Chondrocyte (in vitro differentiated cells): ENCODE measurements at regions not wholly inside any gene's neighbourhood (a gene's known extent, or its start where the extent isn't known, plus 50 kb on each side); places are given as distances from the start of the nearest gene placed in this dataset.

Experiments used
- DNase-seq: peaks from one replicate; pipeline ENCODE4 v3.0.0; 2021; ENCODE audit warnings: mixed read lengths, low spot score
- H3K27ac Mint-ChIP-seq: one replicate; pipeline ENCODE4 v1.8.0; 2021; ENCODE audit warnings: mild to moderate bottlenecking, moderate library complexity, mixed read lengths; ENCODE audit not compliant: unreplicated experiment
- H3K27me3 Mint-ChIP-seq: 2 replicates; pipeline ENCODE4 v1.8.0; 2021; ENCODE audit warnings: low read depth, mixed read lengths
- H3K36me3 Mint-ChIP-seq: 2 replicates; pipeline ENCODE4 v1.8.0; 2021; ENCODE audit warnings: low read depth, mixed read lengths
- H3K4me1 Mint-ChIP-seq: 2 replicates; pipeline ENCODE4 v1.8.0; 2021; ENCODE audit warnings: low read depth, mild to moderate bottlenecking, mixed read lengths
- H3K4me3 Mint-ChIP-seq: one replicate; pipeline ENCODE4 v1.8.0; 2021; ENCODE audit warnings: mild to moderate bottlenecking, moderate library complexity, mixed read lengths; ENCODE audit not compliant: unreplicated experiment
- H3K9me3 Mint-ChIP-seq: 2 replicates; pipeline ENCODE4 v1.8.0; 2021; ENCODE audit warnings: low read depth, mixed read lengths
- CTCF ChIP-seq: fragments of 200-600 bp; sonication (generic); IDR thresholded peaks from 2 replicates; pipeline ENCODE4 v1.5.0; 2021; ENCODE audit warnings: antibody characterized with exemption, mild to moderate bottlenecking, moderate library complexity

- Mint-ChIP-seq H3K4me1 (peaks cover 1% of the 10 kb centered on the region), H3K36me3 (no peaks in the 10 kb centered on the region), H3K27me3 (peaks cover 6% of the 10 kb centered on the region), H3K9me3 (peaks cover 2% of the 10 kb centered on the region), H3K4me3 (no peak overlapping the region), H3K27ac (no peak overlapping the region)
- DNase-seq: no peak
- no peak for TF ChIP-seq CTCF
Measured at GRCh38 chr9:27870404-27870803, 297.1 kb upstream of the C9orf72 start.

DNA sequence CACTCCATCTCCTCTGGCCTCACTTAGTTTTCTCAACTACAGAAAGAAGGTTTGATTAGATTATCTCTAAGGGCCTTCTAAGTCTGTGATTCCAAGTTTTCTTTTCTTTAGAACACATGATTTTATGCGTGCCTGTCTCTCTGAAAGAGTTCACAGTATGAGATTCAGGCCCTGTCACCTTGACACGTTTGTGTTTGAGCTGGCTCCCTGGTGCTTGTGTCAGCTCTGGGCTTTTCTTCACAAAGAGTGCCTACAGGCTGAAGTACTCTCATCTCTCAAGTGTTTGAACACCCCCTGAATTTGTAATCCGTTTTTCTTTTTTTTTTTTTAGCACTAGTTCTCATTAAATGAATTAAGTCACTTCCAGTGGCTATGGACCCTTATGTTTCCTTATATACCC, 306.9 kb upstream of the C9orf72 start:
- Mint-ChIP-seq H3K36me3 (no peaks in the 10 kb centered on the region), H3K4me3 (no peak overlapping the region), H3K9me3 (peaks cover 6% of the 10 kb centered on the region), H3K27me3 (peaks cover 13% of the 10 kb centered on the region), H3K27ac (no peak overlapping the region), H3K4me1 (no peaks in the 10 kb centered on the region)
- no peak for DNase-seq
- TF ChIP-seq CTCF: no peak

DNA sequence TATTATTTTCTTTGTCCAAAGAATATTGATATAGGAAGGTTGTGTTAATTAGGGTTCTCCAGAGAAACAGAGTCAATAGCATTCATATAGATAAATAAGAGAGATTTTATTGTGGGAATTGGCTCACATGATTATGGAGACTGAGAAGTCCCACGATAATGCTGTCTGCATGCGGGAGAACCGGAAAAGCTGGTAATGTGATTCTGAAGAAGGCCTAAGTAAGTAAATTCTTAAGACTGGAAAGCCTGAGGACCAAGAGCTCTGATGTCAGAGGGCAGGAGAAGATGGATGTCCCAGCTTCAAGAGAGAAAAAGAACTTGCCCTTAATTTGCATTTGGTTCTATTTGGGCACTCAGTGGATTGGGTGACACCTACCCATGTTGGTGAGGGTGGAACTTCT, 307.4 kb upstream of the C9orf72 start:
- Mint-ChIP-seq H3K36me3 (no peaks in the 10 kb centered on the region), H3K27me3 (peaks cover 14% of the 10 kb centered on the region), H3K9me3 (peaks cover 6% of the 10 kb centered on the region), H3K4me1 (no peaks in the 10 kb centered on the region), H3K27ac (no peak overlapping the region), H3K4me3 (no peak overlapping the region)
- no peak for TF ChIP-seq CTCF
- no peak for DNase-seq

DNA sequence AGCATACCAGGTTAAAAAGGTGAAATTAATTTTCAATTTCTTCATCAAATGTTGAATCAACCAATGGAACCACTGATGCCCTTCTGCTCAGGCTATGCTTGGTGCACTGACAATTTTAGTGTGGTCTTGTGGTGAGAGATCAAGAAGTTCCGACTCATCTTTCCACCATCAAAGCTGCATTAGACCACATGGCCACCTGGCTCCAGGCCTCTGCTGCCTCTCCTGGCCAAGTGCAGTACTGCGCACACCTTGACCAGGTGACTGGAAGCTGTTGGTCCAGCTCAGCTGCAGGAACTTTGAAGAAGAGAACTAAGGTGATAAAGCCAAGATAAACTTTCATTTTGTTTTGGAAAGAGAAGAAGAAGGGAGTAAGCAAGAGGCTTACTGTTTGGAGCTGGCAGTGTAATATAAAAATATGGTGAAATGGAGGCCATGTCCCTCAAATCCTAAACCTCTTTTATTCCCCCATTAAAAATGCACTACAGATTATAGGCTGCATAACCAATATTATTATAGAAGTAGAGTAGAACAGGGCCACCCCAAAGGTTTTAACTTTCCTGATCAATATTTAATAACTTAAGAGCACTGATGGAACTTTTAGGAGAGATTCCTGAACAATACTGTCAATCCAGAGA, 315.5 kb upstream of the C9orf72 start:
- H3K27ac Mint-ChIP-seq: no peak overlapping the region
- peak; percentile 68 for TF ChIP-seq CTCF
- H3K36me3 Mint-ChIP-seq: no peaks in the 10 kb centered on the region
- no peak overlapping the region for H3K4me3 Mint-ChIP-seq
- H3K27me3 Mint-ChIP-seq: peaks cover 11% of the 10 kb centered on the region
- peaks cover 6% of the 10 kb centered on the region for H3K9me3 Mint-ChIP-seq
- H3K4me1 Mint-ChIP-seq: no peaks in the 10 kb centered on the region
- no peak for DNase-seq

- Mint-ChIP-seq H3K9me3 (no peaks in the 10 kb centered on the region), H3K27me3 (peaks cover 3% of the 10 kb centered on the region), H3K4me3 (no peak overlapping the region), H3K36me3 (no peaks in the 10 kb centered on the region), H3K4me1 (no peaks in the 10 kb centered on the region), H3K27ac (no peak overlapping the region)
- no peak for TF ChIP-seq CTCF
- DNase-seq: no peak
Measured at GRCh38 chr9:27924502-27924901, 351.2 kb upstream of the C9orf72 start.
